ENCODE measurements at regions not wholly inside any gene's neighbourhood (a gene's known extent, or its start where the extent isn't known, plus 50 kb on each side); places are given as distances from the start of the nearest gene placed in this dataset.

DNA sequence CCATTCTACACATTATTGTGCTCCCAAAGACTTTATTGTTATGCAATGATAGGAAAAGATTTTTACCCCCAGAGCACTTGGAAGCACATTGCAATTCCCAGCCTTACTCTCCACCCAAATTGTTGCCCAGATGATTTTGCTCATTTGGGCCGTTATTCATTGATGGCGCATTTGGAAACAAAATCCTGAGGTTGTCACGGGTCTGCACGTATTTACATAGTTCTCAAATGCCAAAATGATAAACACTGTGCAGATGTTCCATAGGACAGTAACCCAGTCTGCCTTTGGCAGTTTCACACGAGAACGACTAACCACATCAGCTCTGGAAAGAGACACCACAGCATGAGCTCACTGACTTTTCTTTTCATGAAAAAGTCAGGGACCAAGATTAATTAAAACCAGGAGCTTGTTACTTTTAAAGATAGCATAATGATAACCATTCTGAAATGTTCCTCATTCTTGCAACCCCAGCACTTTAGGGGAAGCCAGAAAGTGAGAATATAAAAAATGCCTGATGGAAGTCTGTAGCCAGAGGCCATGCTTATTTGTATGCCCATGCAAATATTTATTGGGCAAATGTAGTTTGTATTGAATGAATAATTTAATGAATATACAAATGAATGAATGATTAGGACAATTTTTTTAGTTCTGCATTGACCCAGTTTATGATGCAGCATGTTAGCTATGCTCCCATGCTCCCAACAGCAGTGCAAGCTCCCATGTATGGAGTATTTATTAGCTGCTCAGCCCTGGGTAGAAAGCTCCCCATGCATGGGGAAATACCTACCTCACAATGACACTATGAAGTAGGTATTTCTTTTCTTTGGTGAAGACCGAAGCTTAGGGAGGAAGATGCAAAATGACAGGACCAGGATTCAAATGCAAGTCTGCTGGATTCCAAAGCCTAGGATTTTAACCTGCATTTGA, 84.6 kb downstream of the MAIP1 start:
- WGBS = 58% methylated on average over 7 of the region's 7 CpGs
- H3K27me3 ChIP-seq (replicated peaks; ENCODE audit: insufficient read depth) = no peaks in the 10 kb centered on the region
- H3K27ac ChIP-seq = no peak overlapping the region
- TF ChIP-seq CTCF (IDR thresholded peaks at IDR 0.05) (no peak), POLR2A (IDR thresholded peaks at IDR 0.05) (no peak), POLR2AphosphoS5 (IDR thresholded peaks at IDR 0.05) (no peak)
- no peak for DNase-seq (ENCODE audit: low spot score)
- H3K9me3 ChIP-seq = no peaks in the 10 kb centered on the region
- intact Hi-C loops (cut with DNase I) = no loop called here
- no peaks in the 10 kb centered on the region for H3K4me1 ChIP-seq (replicated peaks)
- H3K36me3 ChIP-seq = no peaks in the 10 kb centered on the region
- no peak overlapping the region for H3K4me3 ChIP-seq

- Histone ChIP-seq H3K4me1 (replicated peaks) (no peaks in the 10 kb centered on the region), H3K9me3 (no peaks in the 10 kb centered on the region), H3K36me3 (no peaks in the 10 kb centered on the region), H3K27ac (no peak overlapping the region), H3K27me3 (replicated peaks; ENCODE audit: insufficient read depth) (no peaks in the 10 kb centered on the region), H3K4me3 (no peak overlapping the region)
- intact Hi-C loops (cut with DNase I) = no loop called here
- TF ChIP-seq CTCF (IDR thresholded peaks at IDR 0.05) (no peak), POLR2AphosphoS5 (IDR thresholded peaks at IDR 0.05) (no peak), POLR2A (IDR thresholded peaks at IDR 0.05) (no peak)
- WGBS = 55% methylated on average over 2 of the region's 2 CpGs
- no peak for DNase-seq (ENCODE audit: low spot score)
Observed at GRCh38 chr2:200040831-200041230, 85.4 kb downstream of the MAIP1 start.

DNA sequence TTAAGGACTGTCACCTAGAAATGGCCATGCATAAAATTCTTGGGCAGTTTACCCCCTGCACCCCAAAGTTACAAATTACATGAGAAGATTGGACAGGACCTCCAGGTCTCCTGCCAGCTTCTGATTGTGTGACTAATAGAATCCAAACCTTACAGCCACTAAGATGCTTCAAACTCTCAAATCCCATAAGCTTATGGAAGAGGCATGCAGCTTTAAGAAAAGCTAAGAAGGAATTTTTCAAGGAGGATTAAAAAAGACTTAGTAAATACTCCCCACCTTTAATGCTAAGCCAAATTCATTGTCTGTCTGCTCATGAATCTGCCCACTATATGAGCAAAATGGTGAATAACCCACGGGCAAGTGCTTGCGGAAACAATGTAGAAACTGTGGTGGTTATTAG, 86.3 kb downstream of the MAIP1 start:
- intact Hi-C loops (cut with DNase I) = no loop called here
- no peak overlapping the region for H3K4me3 ChIP-seq
- 53% methylated on average over 2 of the region's 2 CpGs for WGBS

GRCh38 chr2:200042102-200042735, 86.8 kb downstream of the MAIP1 start:
- DNase-seq (ENCODE audit: low spot score) = no peak
- no peaks in the 10 kb centered on the region for H3K9me3 ChIP-seq

More for the DNA sequence above, 86.3 kb downstream of the MAIP1 start:
- H3K4me1 ChIP-seq (replicated peaks) = no peaks in the 10 kb centered on the region
- no peaks in the 10 kb centered on the region for H3K9me3 ChIP-seq
- no peak for DNase-seq (ENCODE audit: low spot score)
- H3K36me3 ChIP-seq = no peaks in the 10 kb centered on the region
- TF ChIP-seq POLR2A (IDR thresholded peaks at IDR 0.05) (no peak), CTCF (IDR thresholded peaks at IDR 0.05) (no peak)
- no peak overlapping the region for H3K27ac ChIP-seq
- no peaks in the 10 kb centered on the region for H3K27me3 ChIP-seq (replicated peaks; ENCODE audit: insufficient read depth)

More at GRCh38 chr2:200042102-200042735, 86.8 kb downstream of the MAIP1 start:
- intact Hi-C loops (cut with DNase I) = no loop called here
- no peak for TF ChIP-seq CTCF (IDR thresholded peaks at IDR 0.05)
- no peak for TF ChIP-seq POLR2AphosphoS5 (IDR thresholded peaks at IDR 0.05)
- TF ChIP-seq POLR2A (IDR thresholded peaks at IDR 0.05) = no peak
- Histone ChIP-seq H3K36me3 (no peaks in the 10 kb centered on the region), H3K27ac (no peak overlapping the region), H3K4me1 (replicated peaks) (no peaks in the 10 kb centered on the region), H3K4me3 (no peak overlapping the region), H3K27me3 (replicated peaks; ENCODE audit: insufficient read depth) (no peaks in the 10 kb centered on the region)
